HG03108 (cell line): ENCODE measurements at regions not wholly inside any gene's neighbourhood (a gene's known extent, or its start where the extent isn't known, plus 50 kb on each side); places are given as distances from the start of the nearest gene placed in this dataset.

Experiments
- ATAC-seq: cut with Tn5 transposase; IDR thresholded peaks from one replicate; pipeline ENCODE4 v1.9.1; 2021; ENCODE audit warnings: moderate library complexity; ENCODE audit not compliant: unreplicated experiment

DNA sequence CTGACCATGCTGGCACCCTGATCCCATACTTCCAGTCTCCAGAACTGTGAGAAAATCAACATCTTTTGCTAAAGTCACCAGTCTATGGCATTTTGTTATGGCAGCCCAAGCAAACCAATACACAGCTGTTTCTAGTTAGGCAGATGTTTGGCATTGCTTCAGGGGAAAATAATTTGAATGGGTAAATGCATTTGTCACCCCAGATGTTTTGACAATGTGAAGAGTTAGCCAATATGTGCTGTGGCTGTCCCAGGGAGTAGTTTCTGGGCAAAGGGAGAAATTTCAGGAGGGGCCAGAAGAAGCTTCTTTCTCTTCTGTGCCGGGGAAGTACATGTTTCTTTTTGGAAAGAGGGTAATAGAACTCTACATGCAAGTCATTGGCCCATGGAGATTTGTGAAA is 619.0 kb downstream of the SLC4A3 start:
- no peak for ATAC-seq

DNA sequence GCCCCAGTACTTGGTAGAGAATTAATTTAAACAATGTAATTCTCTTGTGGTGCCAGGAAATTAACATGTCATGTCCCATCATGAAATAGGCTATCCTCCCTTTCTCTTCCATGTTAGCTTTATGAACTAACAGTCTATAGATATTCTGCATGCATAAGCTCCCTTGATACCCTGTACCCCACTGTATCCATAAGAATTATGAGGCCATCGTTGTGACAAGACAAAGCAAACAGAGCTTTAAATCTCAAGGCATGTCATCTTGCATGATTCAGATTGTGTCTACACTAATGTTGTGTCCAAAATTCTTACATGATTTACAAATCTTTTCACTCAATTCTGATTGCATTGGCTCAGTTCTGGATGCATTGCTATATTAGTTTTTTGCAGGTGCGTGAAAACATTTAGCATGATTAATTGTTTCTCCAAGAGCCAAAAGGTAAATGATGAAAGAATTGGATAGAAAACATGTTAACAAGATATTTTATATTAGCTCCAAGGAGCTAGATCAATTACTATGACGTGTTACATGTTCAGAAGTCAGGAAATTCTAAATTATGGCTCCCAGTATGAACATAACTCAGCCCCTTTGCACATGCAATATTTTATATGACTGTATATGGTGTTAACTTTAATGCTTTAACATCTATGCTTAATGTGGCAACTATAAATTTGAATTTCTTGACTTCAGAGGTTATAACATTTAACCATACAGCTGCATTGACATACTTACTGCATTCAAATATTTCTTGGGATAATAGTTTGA is 620.3 kb downstream of the SLC4A3 start:
- ATAC-seq = no peak

DNA sequence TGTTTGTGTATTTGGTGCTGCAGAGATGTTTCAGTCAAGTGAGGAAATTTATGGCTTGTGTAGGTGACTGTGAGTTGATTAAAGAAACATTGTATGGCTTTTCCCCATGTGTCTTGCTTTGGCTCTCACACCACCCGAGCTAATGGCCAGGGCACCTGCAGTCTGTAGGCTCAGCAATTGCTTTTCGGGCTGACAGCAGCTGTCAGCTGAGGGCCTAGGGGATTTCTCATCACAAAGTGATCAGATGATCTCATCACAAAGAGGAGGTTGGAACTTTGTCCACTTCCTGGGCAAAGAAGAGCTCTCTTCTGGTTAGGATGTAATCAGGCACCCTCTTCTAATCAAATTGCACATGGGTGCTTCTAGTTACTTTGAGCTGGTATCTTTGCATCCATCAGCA is 632.2 kb downstream of the SLC4A3 start:
- ATAC-seq = no peak

DNA sequence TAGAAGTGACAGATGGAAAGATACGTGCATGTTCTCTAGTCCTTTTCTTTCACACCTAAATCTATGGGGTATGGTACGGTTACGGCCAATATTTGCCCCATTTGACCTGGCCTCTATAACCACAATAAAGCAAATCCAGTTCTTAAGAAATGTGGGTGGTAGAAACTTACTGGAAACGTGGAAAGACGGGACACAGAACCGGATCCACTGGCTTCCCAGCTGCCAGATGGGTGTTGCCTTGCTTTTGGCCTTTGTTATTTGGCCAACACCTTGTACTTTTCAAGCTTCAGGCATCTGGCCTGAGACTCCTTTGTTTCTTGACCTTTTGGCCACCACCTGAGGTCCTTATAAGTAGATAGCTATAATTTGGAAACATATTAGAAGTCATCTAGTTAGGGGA is 635.9 kb downstream of the SLC4A3 start:
- ATAC-seq = no peak

DNA sequence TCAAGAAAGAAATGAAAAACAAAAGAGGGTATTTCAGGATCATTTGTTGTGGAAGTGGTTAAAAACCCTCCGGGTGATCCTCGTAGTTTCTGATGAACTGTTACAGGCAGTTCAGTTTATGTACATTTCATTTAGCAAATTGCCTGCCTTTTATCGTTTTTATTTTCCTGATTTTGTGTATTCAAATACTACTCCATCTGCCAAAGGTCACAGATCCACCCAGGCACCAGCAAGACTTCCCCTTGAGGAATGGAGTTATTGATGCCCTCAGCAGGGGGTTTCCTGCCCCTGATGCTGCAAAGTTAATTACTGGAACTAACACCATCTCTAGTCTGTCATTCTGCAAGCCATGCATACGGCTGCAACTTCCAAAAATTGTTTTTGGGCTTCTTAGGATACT is 641.9 kb downstream of the SLC4A3 start:
- ATAC-seq = no peak

DNA sequence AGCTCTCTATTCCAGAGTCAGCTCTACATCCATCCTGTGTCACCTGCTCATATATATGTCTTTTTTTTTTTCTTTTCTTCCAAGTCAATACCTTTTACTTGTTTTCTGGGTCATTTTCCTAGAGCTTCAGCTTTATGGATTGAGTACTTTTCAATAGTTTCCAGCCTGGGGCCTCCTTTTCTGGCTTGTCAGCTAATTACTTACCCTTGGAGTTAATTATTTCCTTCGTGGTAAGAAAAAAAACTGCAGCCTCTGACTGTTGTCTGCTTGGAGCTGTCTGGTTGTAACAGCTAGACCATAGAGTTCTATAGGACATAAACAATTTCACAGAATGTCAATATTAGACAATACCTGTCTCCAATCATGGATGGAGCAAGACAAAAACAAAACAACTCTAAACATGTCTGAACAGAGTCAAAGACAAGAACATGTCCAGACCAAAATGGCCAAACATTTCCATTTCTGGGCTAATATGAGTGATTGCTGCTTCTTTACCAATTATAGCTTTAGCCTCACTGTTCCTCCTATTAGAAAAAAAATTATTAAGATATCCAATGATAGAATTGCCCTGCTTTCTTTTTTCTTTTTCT is 643.1 kb downstream of the SLC4A3 start:
- ATAC-seq = no peak

DNA sequence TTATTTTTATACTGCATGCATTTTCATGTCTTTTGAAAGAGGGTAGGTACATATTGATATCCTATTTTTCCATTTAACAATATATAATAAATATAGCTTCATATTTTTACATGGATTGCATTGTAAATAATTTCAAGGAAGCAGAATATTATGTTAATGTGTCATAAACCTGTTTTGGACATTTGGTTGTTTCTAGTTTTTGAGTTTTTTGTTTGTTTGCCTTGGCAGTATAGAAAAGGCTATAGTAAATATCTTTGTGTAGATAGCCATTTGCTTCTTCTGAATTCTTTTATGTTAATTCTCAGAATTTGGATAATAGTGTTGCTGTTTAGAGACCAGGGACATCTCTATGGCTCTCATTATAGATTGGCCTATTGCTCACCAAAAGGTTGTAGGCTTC is 645.2 kb downstream of the SLC4A3 start:
- ATAC-seq = no peak

DNA sequence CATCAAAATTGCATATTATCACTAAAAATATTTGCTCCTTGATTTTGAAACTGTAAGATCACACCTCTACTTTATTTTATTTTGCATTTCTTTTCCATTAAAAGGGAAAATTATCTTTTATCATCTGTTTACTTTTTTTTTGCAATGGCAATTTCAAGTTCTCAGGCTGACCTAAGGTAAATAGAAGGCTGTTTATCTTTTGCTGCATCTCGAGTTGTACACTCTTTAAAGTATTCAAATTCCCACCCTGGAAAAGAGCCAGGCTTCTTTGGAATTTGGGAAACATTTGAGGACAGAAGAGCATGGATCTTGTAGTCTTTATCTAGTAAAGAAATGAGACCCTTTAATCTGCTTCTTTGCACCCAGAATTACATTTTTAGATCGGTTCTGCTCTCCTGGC is 645.7 kb downstream of the SLC4A3 start:
- no peak for ATAC-seq

DNA sequence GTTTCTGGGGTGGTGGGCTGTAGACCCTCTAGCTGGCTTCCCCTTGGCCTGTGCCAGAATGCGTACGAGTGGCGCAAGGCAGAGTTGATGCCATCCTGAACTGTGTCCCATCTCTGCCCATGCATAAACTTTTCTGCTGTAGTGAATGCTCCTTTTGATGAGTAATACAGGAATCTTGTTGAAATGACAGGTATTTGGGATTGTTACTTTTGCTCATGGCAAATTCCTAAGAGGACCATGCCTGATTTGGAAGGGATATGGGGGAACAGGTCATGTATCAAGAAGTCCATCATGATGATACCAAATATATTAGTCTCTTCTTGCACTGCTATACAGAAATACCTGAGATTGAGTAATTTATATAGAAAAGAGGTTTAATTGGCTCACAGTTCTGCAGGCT is 648.0 kb downstream of the SLC4A3 start:
- no peak for ATAC-seq

DNA sequence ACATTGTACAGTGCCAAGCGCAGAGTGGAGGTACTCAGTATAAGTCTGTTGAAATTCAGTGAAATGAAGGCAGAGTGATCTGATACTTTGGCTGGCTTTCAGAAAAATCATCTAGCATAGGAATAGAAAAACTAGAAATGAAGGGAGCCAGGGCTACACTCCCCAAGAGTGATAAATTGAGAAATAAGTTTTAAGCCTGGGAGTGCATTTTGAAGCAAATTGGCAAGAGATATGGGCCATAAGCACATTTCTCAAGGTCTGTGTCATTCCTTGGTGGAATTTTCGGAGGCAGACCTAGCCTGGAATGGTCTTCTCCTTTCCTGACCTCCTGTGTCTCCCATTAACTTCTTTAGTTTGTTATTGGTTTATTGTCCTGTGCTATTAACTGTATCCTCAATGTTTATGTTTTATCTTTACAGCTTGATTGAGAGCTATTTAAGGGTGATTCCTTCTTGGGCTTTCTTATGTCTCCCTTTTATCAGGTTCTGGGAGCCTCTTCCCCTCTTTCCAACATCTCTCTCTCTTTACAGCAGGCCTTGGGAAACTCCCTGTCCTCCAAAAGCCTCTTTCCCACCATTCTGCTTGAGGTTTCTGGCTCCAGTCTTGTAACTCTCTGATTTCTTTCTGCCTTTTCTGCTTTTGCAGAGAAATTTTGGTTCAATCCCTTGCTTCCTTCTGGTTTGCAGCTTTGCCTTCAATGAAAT is 649.5 kb downstream of the SLC4A3 start:
- ATAC-seq = no peak

DNA sequence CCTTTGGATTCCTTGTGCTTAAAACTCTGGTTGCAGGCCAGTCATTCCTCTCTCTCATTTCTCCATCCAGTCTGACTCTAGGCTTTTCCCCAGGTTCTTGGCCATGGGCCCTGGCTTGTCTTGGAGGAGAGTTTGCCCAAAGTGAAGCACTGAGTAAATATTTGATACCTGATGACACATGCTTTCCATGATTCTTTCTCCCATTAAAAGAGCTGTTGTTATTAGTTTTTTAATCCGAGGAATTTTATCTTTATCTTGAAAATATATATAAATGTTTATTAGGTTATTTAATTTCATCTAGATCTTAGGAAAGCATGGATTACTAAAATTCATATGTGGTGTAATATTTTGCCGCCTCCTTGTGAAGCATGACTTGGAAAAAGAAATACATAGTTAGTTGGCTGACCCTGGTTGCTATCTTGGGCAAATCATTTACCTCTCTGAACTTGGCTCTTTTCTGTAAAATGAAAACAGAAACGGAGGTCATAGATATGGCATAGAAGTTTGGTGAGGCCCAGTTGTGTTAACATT is 650.1 kb downstream of the SLC4A3 start:
- no peak for ATAC-seq

DNA sequence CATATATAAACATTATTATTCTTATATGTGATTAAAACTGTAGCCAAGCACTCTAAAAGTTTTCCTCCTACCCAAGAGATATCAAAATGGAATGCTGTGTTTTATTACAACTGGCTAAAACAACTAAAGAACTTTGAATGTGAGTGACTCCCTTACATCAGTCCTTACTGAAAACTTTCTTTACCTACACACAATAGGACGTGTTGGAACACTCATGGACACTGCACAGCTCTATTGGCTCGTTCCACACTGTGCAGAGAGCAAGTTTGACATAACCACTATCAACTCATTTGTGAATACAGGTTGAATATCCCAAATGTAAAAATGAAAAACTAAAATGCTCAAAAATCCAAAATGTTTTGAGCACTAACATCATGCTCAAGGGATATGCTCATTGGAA is 650.6 kb downstream of the SLC4A3 start:
- ATAC-seq = no peak

DNA sequence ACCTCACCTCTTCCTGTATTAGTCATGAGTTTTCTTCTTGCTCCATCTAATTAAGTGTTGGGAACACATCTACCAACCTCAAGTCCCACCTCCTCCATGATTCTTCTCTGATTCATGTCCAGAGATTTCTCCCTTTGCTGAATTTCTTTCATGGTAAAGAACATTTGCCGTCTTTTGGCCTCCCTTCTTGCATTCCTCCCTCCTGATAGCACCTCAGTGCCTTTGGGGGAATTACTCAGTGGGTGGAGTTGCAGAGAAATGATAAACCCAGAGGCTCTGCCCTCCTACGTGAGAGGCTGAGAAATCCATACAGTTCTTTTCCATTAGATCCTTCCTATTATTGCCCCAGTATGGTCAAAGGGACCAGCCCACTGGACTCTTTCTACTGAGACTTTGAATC is 651.9 kb downstream of the SLC4A3 start:
- no peak for ATAC-seq

DNA sequence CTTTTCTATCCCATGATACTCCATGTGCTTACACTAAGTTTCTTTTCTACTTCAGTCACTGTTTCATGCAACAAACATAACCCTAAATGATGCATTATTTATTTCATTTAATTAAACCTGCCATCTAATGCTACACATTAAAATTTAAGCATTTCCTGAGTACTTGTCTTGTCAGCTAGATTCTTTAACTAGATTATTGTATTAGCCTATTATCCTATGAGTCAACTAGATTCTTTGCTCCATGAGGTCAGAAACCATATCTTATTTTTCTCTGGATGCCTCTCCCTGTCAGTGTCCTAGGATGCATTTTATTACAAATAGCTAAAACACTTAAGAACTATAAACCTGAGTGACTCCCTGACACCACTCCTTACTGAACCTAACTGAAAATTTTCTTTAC is 652.4 kb downstream of the SLC4A3 start:
- ATAC-seq = no peak

DNA sequence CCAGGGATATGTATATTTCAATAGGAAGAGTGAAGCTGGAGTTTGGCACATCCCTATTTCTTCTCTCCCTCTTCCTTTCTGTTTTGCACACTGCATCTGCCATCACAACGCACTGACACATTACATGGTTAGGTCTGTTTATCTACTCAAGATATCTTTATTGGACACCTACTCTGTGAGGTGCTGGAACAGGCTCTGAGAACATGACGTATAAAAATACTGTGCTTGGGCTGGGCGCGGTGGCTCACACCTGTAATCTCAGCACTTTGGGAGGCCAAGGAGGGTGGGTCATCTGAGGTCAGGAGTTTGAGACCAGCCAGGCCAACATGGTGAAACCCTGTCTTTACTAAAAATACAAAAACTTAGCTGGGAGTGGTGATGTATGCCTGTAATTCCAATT is 653.3 kb downstream of the SLC4A3 start:
- no peak for ATAC-seq

DNA sequence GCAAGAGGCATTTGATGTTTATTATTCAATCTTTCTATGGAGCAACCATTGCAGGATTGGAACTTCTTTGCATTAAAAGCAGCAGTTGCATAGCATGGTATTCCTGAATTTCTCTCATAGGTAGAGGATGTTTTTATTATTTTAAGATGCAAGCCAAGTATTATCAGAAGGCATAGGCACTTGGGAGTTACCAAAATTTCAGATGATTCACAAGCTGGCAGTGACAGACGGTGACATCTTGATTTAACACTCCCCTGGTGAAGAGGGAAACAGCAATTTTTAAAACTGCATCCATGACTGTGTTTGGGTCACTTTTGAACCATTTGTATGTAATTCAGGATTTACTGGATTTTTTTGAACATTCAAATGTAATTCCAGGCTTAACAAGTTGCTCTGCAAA is 654.3 kb downstream of the SLC4A3 start:
- ATAC-seq = no peak

DNA sequence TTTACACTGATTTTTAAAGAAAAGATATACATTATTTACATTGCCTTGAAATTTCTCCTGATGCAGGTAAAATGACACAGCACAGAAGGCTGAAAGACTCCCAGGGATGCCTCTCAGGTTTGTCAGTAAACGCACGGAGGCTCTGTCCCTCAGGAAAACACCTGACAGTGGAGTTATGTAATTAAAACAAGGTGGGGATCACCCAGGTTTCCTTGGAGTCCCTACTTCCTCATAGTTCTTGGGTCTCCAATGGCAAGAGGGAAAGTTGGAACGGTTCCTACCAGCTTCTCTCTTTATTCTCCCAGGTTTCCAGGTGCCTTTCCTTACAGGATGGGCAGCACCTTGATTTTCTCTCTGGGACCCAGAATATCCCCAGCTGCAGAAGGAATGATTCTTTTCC is 654.8 kb downstream of the SLC4A3 start:
- no peak for ATAC-seq

DNA sequence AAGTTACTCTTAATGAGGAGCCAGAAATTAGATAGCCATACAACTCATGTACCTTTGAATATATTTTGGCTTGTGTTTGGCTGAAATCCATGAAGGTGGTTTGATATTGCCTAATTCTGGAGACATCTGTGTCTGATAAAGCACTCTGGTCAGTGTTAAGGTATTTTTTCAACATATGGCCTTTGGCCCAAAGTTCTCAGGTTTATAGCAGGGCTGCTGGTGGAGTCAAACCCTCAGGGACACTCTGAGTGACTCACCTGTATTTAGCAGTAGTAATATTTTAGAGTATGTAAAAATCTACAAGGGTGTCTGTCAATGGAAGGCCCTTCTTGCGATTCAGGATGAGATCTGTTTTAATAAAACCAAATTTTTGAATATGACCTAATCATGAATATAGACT is 666.5 kb downstream of the SLC4A3 start:
- ATAC-seq = no peak

DNA sequence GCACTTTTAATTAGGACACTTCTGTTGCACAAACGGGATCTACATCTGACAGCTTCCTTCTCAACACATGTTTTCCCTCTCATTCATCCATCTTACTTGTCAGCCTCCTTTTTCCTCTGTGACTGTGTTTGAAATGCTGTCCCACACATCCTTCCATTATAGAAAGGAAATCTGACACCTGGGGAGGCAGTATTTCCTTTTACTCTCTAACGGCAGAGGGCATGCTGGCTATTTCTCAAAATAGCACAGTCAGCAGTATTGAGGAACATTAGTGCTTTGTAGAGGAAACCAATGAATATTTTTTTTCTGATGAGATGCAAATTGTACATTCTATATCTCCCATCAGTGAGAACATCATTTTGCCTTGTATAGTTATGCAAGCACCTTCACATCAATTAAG is 668.7 kb downstream of the SLC4A3 start:
- no peak for ATAC-seq

DNA sequence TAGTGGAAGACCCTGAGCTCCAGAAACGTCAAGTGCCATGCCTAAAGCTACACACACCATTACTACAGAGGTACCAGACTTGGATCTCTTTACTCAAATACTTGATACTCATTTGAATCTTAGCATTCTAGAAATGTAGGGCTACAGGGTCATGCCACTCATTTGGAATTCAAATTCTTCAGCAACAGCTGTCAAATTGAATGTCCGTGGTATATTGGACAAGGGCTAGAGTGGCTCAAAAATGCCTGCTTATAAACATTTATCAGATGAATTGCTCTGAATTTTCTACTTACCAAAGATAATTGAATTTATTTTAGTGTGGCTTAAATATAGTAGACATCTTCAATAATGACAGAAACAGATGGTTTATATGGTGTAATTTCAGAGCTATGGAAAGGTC is 669.7 kb downstream of the SLC4A3 start:
- ATAC-seq = no peak

DNA sequence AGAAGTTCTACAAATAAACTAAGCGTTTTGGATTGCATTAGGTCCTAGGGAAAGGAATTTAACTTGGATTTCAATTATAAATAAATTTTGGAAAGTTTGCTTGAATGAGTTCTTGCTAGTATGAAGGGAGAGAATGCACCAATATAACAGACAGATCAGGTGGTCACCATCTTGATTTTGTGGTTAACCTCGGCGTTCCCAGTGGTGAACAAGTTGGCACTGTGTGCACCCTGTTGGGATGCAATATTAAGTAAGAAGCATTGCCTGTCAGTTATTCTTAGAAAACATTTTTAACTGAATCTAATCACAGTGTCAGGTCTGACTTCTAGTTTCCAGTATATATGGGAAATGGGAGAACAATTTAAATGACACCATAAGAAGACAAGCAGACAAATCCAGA is 673.4 kb downstream of the SLC4A3 start:
- no peak for ATAC-seq

DNA sequence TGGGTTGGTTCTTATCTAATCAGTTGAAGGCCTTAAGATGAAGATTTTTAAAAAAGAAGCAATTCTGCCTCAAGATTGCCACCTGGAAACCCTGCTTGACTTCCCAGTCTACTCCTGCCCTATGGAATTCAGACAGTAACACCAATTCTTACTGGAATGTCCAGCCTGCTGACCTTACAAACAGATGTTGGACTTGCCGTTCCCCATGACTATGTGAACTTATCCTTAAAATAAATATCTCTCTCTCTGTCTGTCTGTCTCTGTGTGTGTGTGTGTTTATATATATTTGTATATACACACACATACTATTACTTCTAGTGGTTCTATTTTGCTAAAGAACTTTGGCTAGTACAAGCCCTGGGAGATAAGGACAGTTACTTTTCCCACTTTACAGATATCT is 675.3 kb downstream of the SLC4A3 start:
- no peak for ATAC-seq
